CD14-positive monocyte (primary cell): ENCODE measurements at regions not wholly inside any gene's neighbourhood (a gene's known extent, or its start where the extent isn't known, plus 50 kb on each side); places are given as distances from the start of the nearest gene placed in this dataset.

Source experiments
- DNase-seq, 3 donors: peaks; one replicate each; pipeline ENCODE4 v3.0.0-alpha.2; 2011 to 2022
- H2AFZ ChIP-seq: 2 replicates; pipeline ENCODE4 v1.6.0; 2012; ENCODE audit warnings: mild to moderate bottlenecking, low read depth, low read length, inconsistent platforms; ENCODE audit not compliant: insufficient read depth, poor library complexity, severe bottlenecking
- H3K27ac ChIP-seq, 2 donors: 1 replicate in 1 of 2; 2 replicates in 1 of 2; pipeline ENCODE4 v1.5.1; 2012 to 2013; ENCODE audit warnings: low read length in 2 of 2, control low read depth in 1 of 2, inconsistent platforms in 1 of 2, low read depth in 1 of 2, mild to moderate bottlenecking in 1 of 2
- H3K27me3 ChIP-seq, 2 donors: one replicate each; pipeline versions ENCODE4 v1.6.0 to v1.6.1; 2011 to 2013; ENCODE audit warnings: low read length in 2 of 2; ENCODE audit not compliant: control insufficient read depth in 2 of 2, insufficient read depth in 2 of 2
- H3K36me3 ChIP-seq, 2 donors: replicated peaks in 1 of 2; 1 replicate in 1 of 2; 2 replicates in 1 of 2; pipeline versions ENCODE4 v1.5.1 to v1.6.1; 2012 to 2013; ENCODE audit warnings: low read length in 2 of 2, control low read depth in 1 of 2, inconsistent platforms in 1 of 2, mild to moderate bottlenecking in 1 of 2; ENCODE audit not compliant: insufficient read depth in 2 of 2, control insufficient read depth in 1 of 2
- H3K4me1 ChIP-seq, 2 donors: 1 replicate in 1 of 2; 2 replicates in 1 of 2; pipeline versions ENCODE4 v1.5.1 to v1.6.1; 2012 to 2013; ENCODE audit warnings: low read length in 2 of 2, control low read depth in 1 of 2, inconsistent platforms in 1 of 2, mild to moderate bottlenecking in 1 of 2, moderate library complexity in 1 of 2; ENCODE audit not compliant: insufficient read depth in 2 of 2, control insufficient read depth in 1 of 2
- H3K4me2 ChIP-seq: replicated peaks from 2 replicates; pipeline ENCODE3; 2012; ENCODE audit warnings: low read length, moderate library complexity, mild to moderate bottlenecking; ENCODE audit not compliant: poor library complexity, severe bottlenecking; ENCODE audit errors: extremely low read depth
- H3K4me3 ChIP-seq, 3 experiments: fragments of 200-600 bp in 1 of 3; sonication (generic) in 1 of 3; replicated peaks in 1 of 3; 1 replicate in 2 of 3; 2 replicates in 1 of 3; pipeline ENCODE4 v1.5.1; 2011 to 2013; ENCODE audit warnings: low read length in 3 of 3, mild to moderate bottlenecking in 3 of 3, control low read depth in 2 of 3, low read depth in 2 of 3, inconsistent platforms in 1 of 3, moderate library complexity in 1 of 3
- H3K79me2 ChIP-seq: 2 replicates; pipeline ENCODE4 v1.6.0; 2012; ENCODE audit warnings: mild to moderate bottlenecking, control low read depth, inconsistent platforms, low read length, moderate library complexity; ENCODE audit not compliant: insufficient read depth
- H3K9ac ChIP-seq: 2 replicates; pipeline ENCODE4 v1.6.0; 2017; ENCODE audit warnings: low read length, mild to moderate bottlenecking; ENCODE audit not compliant: insufficient read depth, poor library complexity, severe bottlenecking
- H3K9me3 ChIP-seq, 2 donors: replicated peaks in 1 of 2; 1 replicate in 1 of 2; 2 replicates in 1 of 2; pipeline versions ENCODE4 v1.5.1 to v1.6.1; 2012 to 2013; ENCODE audit warnings: low read length in 2 of 2, control low read depth in 1 of 2; ENCODE audit not compliant: control insufficient read depth in 1 of 2, insufficient read depth in 1 of 2
- H4K20me1 ChIP-seq: 2 replicates; pipeline ENCODE4 v1.6.0; 2012; ENCODE audit warnings: mild to moderate bottlenecking, low read length, control low read depth, moderate library complexity; ENCODE audit not compliant: insufficient read depth
- H3K27ac Mint-ChIP-seq, 7 donors: one replicate each; pipeline ENCODE4 v1.8.0; 2020; ENCODE audit warnings: mild to moderate bottlenecking in 7 of 7, mixed read lengths in 7 of 7, moderate library complexity in 6 of 7, inconsistent platforms in 2 of 7
- H3K27me3 Mint-ChIP-seq, 3 donors: one replicate each; pipeline ENCODE4 v1.8.0; 2021 to 2022; ENCODE audit warnings: low read depth in 3 of 3, mild to moderate bottlenecking in 3 of 3, mixed read lengths in 3 of 3, moderate library complexity in 3 of 3, inconsistent platforms in 1 of 3
- H3K36me3 Mint-ChIP-seq, 2 donors: one replicate each; pipeline ENCODE4 v1.8.0; 2020; ENCODE audit warnings: mixed read lengths in 2 of 2, inconsistent platforms in 1 of 2, mild to moderate bottlenecking in 1 of 2
- H3K4me1 Mint-ChIP-seq: one replicate; pipeline ENCODE4 v1.8.0; 2020; ENCODE audit warnings: mild to moderate bottlenecking, mixed read lengths
- H3K4me3 Mint-ChIP-seq, 2 donors: one replicate each; pipeline ENCODE4 v1.8.0; 2020; ENCODE audit warnings: mild to moderate bottlenecking in 2 of 2, mixed read lengths in 2 of 2, moderate library complexity in 1 of 2
- H3K9me3 Mint-ChIP-seq, 7 donors: one replicate each; pipeline ENCODE4 v1.8.0; 2020 to 2022; ENCODE audit warnings: mixed read lengths in 7 of 7, mild to moderate bottlenecking in 6 of 7, moderate library complexity in 6 of 7, inconsistent platforms in 2 of 7
- CTCF ChIP-seq: fragments of 200-600 bp; IDR thresholded peaks from one replicate; pipeline ENCODE4 v1.8.0; 2022; ENCODE audit warnings: antibody characterized with exemption, mild to moderate bottlenecking
- WGBS: methylation state at CpG from one replicate; pipeline ENCODE4 v1.1.5; 2013; ENCODE audit warnings: missing lambda C conversion rate; ENCODE audit not compliant: insufficient coverage; 5-methylcytosine and 5-hydroxymethylcytosine counted together
- intact Hi-C, 2 donors: fragments of 100-400 bp; cut with micrococcal nuclease; formaldehyde crosslinking; loops; one replicate each; pipeline versions ENCODE4 v1.15.0 to v1.15.1; 2023

DNA sequence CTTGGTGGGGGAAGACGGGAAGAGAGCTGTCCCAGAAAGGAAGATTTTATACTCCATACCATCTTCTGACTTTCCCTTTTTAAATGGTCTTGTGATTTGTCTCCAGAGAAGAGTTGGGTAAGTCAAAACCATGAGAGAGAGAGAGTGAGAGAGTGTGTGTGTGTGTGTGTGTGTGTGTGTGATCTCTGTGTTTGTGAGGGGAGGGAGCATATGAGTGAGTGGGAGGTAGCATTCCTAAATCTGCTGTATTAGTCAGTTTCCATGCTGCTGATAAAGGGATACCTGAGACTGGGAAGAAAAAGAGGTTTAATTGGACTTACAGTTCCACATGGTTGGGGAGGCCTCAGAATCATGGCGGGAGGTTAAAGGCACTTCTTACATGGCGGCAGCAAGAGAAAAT is 102.0 kb upstream of the VANGL1 start:
- Histone ChIP-seq H3K4me3 (no peak overlapping the region), H3K4me2 (no peak overlapping the region), H3K27me3 (no peaks in the 10 kb centered on the region), H2AFZ (no peak overlapping the region), H3K9ac (no peak overlapping the region), H3K9me3 (peaks cover 0 to 7% of the 10 kb centered on the region in 2 donors), H3K36me3 (no peaks in the 10 kb centered on the region), H4K20me1 (no peaks in the 10 kb centered on the region), H3K4me1 (no peaks in the 10 kb centered on the region), H3K27ac (no peak overlapping the region), H3K79me2 (no peaks in the 10 kb centered on the region)
- no peaks in the 10 kb centered on the region for H3K36me3 Mint-ChIP-seq
- DNase-seq, result no peak
- H3K4me3 Mint-ChIP-seq, result no peak overlapping the region
- intact Hi-C loops, result no loop called here
- peaks cover 0 to 9% (median 4%) of the 10 kb centered on the region in 7 donors for H3K9me3 Mint-ChIP-seq
- no CpG with 5 or more reads among the region's 3 CpGs for WGBS
- no peaks in the 10 kb centered on the region for H3K4me1 Mint-ChIP-seq
- peaks cover 0 to 4% (median 3%) of the 10 kb centered on the region in 3 donors for H3K27me3 Mint-ChIP-seq
- no peak overlapping the region for H3K27ac Mint-ChIP-seq
- no peak for TF ChIP-seq CTCF

GRCh38 chr1:115539061-115539460 is 102.7 kb upstream of the VANGL1 start:
- DNase-seq, result no peak
- no peak for TF ChIP-seq CTCF
- Histone ChIP-seq H3K27me3 (no peaks in the 10 kb centered on the region), H3K36me3 (no peaks in the 10 kb centered on the region), H3K27ac (no peak overlapping the region), H2AFZ (no peak overlapping the region), H3K4me1 (no peaks in the 10 kb centered on the region), H3K9me3 (peaks cover 0 to 7% of the 10 kb centered on the region in 2 donors), H3K4me2 (no peak overlapping the region), H4K20me1 (no peaks in the 10 kb centered on the region), H3K9ac (no peak overlapping the region), H3K4me3 (no peak overlapping the region), H3K79me2 (no peaks in the 10 kb centered on the region)
- H3K27me3 Mint-ChIP-seq, result peaks cover 0 to 4% (median 3%) of the 10 kb centered on the region in 3 donors
- no peak overlapping the region for H3K27ac Mint-ChIP-seq
- no peaks in the 10 kb centered on the region for H3K4me1 Mint-ChIP-seq
- peaks cover 0 to 13% (median 6%) of the 10 kb centered on the region in 7 donors for H3K9me3 Mint-ChIP-seq
- no peaks in the 10 kb centered on the region for H3K36me3 Mint-ChIP-seq
- intact Hi-C loops, result no loop called here
- 95% methylated on average over 3 of the region's 7 CpGs for whole genome bisulfite sequencing
- H3K4me3 Mint-ChIP-seq, result no peak overlapping the region
